HEK293 (cell line): ENCODE measurements at regions not wholly inside any gene's neighbourhood (a gene's known extent, or its start where the extent isn't known, plus 50 kb on each side); places are given as distances from the start of the nearest gene placed in this dataset.

ENCODE experiments used
- CTCF ChIA-PET: fragments of 350-600 bp; formaldehyde crosslinking; extraction: SDS; loops from one replicate; lab custom pipeline; 2021; ENCODE audit warnings: antibody characterized with exemption; lab: Yijun Ruan, JAX
- POLR2A ChIA-PET: fragments of 300-600 bp; formaldehyde crosslinking; extraction: SDS; loops from one replicate; lab custom pipeline; 2020; ENCODE audit warnings: antibody characterized with exemption, inconsistent platforms; lab: Yijun Ruan, JAX
- H3K27ac ChIP-seq: fragments of 200-500 bp; sonication (Bioruptor generic); 2 replicates; pipeline ENCODE4 v1.5.1; 2014; ENCODE audit warnings: low read depth, low read length, control low read depth, inconsistent platforms; ENCODE audit errors: extremely low read depth
- H3K36me3 ChIP-seq, 2 experiments: fragments of 200-500 bp in 1 of 2; sonication (Bioruptor generic) in 1 of 2; 1 replicate in 1 of 2; 2 replicates in 1 of 2; pipeline ENCODE4 v1.5.1; 2014 to 2017; ENCODE audit warnings: inconsistent platforms in 2 of 2, low read length in 2 of 2; ENCODE audit not compliant: control insufficient read depth in 2 of 2, insufficient read depth in 1 of 2
- H3K4me1 ChIP-seq: fragments of 200-500 bp; sonication (Bioruptor generic); 2 replicates; pipeline ENCODE4 v1.5.1; 2014; ENCODE audit warnings: mild to moderate bottlenecking, low read length, inconsistent platforms; ENCODE audit not compliant: control insufficient read depth, insufficient read depth
- H3K4me3 ChIP-seq: 2 replicates; pipeline ENCODE4 v1.5.1; 2011; ENCODE audit warnings: low read depth, mild to moderate bottlenecking, control low read depth, low read length, moderate library complexity
- H3K9me3 ChIP-seq: fragments of 200-500 bp; sonication (Bioruptor generic); 2 replicates; pipeline ENCODE4 v1.5.1; 2014; ENCODE audit warnings: low read depth, low read length, inconsistent platforms; ENCODE audit not compliant: control insufficient read depth, insufficient read depth
- EGR2 ChIP-seq: fragments of 450-650 bp; formaldehyde crosslinking; IDR thresholded peaks from 2 replicates; pipeline ENCODE4 v1.5.1; 2016; ENCODE audit warnings: low read depth, missing biosample characterization, missing genetic modification characterization
- GLI2 ChIP-seq: fragments of 450-650 bp; formaldehyde crosslinking; IDR thresholded peaks from 2 replicates; pipeline ENCODE4; 2017; ENCODE audit warnings: missing biosample characterization, missing genetic modification characterization, low read depth, borderline replicate concordance
- SCRT1 ChIP-seq: fragments of 450-650 bp; formaldehyde crosslinking; IDR thresholded peaks from 2 replicates; pipeline ENCODE4 v1.5.1; 2016; ENCODE audit warnings: missing biosample characterization, missing genetic modification characterization, borderline replicate concordance
- SP2 ChIP-seq: fragments of 450-650 bp; formaldehyde crosslinking; IDR thresholded peaks from 2 replicates; pipeline ENCODE4 v1.5.1; 2016; ENCODE audit warnings: missing biosample characterization, missing genetic modification characterization
- WT1 ChIP-seq: fragments of 450-650 bp; formaldehyde crosslinking; IDR thresholded peaks from 2 replicates; pipeline ENCODE4 v1.5.1; 2016; ENCODE audit warnings: missing biosample characterization, missing genetic modification characterization
- YY1 ChIP-seq: fragments of 450-650 bp; formaldehyde crosslinking; IDR thresholded peaks from 2 replicates; pipeline ENCODE4 v1.5.1; 2018; ENCODE audit warnings: missing biosample characterization, missing genetic modification characterization
- ZBTB20 ChIP-seq: fragments of 450-650 bp; formaldehyde crosslinking; IDR thresholded peaks from 2 replicates; pipeline ENCODE4 v1.5.1; 2016; ENCODE audit warnings: missing biosample characterization, missing genetic modification characterization
- ZBTB8A ChIP-seq: fragments of 450-650 bp; formaldehyde crosslinking; IDR thresholded peaks from 2 replicates; pipeline ENCODE4 v1.5.1; 2016; ENCODE audit warnings: missing biosample characterization, missing genetic modification characterization
- ZNF112 ChIP-seq: fragments of 450-650 bp; formaldehyde crosslinking; IDR thresholded peaks from 2 replicates; pipeline ENCODE4 v1.5.0; 2017; ENCODE audit warnings: missing biosample characterization, missing genetic modification characterization
- ZNF155 ChIP-seq: fragments of 450-650 bp; formaldehyde crosslinking; IDR thresholded peaks from 2 replicates; pipeline ENCODE4 v1.5.1; 2016; ENCODE audit warnings: missing biosample characterization, missing genetic modification characterization
- ZNF223 ChIP-seq: fragments of 450-650 bp; formaldehyde crosslinking; IDR thresholded peaks from 2 replicates; pipeline ENCODE4 v1.5.1; 2016; ENCODE audit warnings: missing biosample characterization, missing genetic modification characterization
- ZNF274 ChIP-seq, 2 experiments: fragments of 200-500 bp in 1 of 2; fragments of 450-650 bp in 1 of 2; sonication (Bioruptor generic) in 1 of 2; formaldehyde crosslinking in 1 of 2; IDR thresholded peaks; 2 replicates each; pipeline versions ENCODE4 v1.5.1 to v1.6.1; 2014 to 2016; ENCODE audit warnings: borderline replicate concordance in 1 of 2, inconsistent platforms in 1 of 2, low read length in 1 of 2, missing biosample characterization in 1 of 2, missing genetic modification characterization in 1 of 2
- ZNF423 ChIP-seq: fragments of 450-650 bp; formaldehyde crosslinking; IDR thresholded peaks from 2 replicates; pipeline ENCODE4 v1.5.1; 2016; ENCODE audit warnings: missing biosample characterization, missing genetic modification characterization
- ZNF433 ChIP-seq: fragments of 450-650 bp; formaldehyde crosslinking; IDR thresholded peaks from 2 replicates; pipeline ENCODE4 v1.5.1; 2016; ENCODE audit warnings: missing biosample characterization, missing genetic modification characterization, low read depth
- ZNF544 ChIP-seq: fragments of 450-650 bp; formaldehyde crosslinking; IDR thresholded peaks from 2 replicates; pipeline ENCODE4 v1.5.0; 2017; ENCODE audit warnings: missing biosample characterization, missing genetic modification characterization
- ZNF555 ChIP-seq: fragments of 450-650 bp; formaldehyde crosslinking; conservative IDR thresholded peaks from 2 replicates; pipeline ENCODE4 v1.5.1; 2017; ENCODE audit warnings: missing biosample characterization, mild to moderate bottlenecking, missing genetic modification characterization, inconsistent platforms
- ZNF558 ChIP-seq: fragments of 450-650 bp; formaldehyde crosslinking; IDR thresholded peaks from 2 replicates; pipeline ENCODE4 v1.5.1; 2016; ENCODE audit warnings: missing biosample characterization, missing genetic modification characterization
- ZNF585B ChIP-seq: fragments of 450-650 bp; formaldehyde crosslinking; IDR thresholded peaks from 2 replicates; pipeline ENCODE4 v1.5.1; 2016; ENCODE audit warnings: missing biosample characterization, missing genetic modification characterization
- ZNF776 ChIP-seq: fragments of 450-650 bp; formaldehyde crosslinking; IDR thresholded peaks from 2 replicates; pipeline ENCODE4 v1.5.0; 2017; ENCODE audit warnings: missing biosample characterization, missing genetic modification characterization, borderline replicate concordance
- ZXDB ChIP-seq: fragments of 450-650 bp; formaldehyde crosslinking; IDR thresholded peaks from 2 replicates; pipeline ENCODE4 v1.5.1; 2016; ENCODE audit warnings: missing biosample characterization, missing genetic modification characterization
- TF ChIP-seq, protein P1 (sequence below): fragments of 450-650 bp; formaldehyde crosslinking; IDR thresholded peaks from 2 replicates; pipeline ENCODE4 v1.5.1; 2016; ENCODE audit warnings: missing biosample characterization, missing genetic modification characterization
- TF ChIP-seq, protein P2 (sequence below): fragments of 450-650 bp; formaldehyde crosslinking; IDR thresholded peaks from 2 replicates; pipeline ENCODE4 v1.5.1; 2017; ENCODE audit warnings: missing biosample characterization, missing genetic modification characterization
- TF ChIP-seq, protein P3 (sequence below): fragments of 450-650 bp; formaldehyde crosslinking; IDR thresholded peaks from 2 replicates; pipeline ENCODE4 v1.5.1; 2016; ENCODE audit warnings: missing biosample characterization, missing genetic modification characterization
- TF ChIP-seq, protein P4 (sequence below): fragments of 450-650 bp; formaldehyde crosslinking; IDR thresholded peaks from 2 replicates; pipeline ENCODE4 v1.5.1; 2016; ENCODE audit warnings: missing biosample characterization, missing genetic modification characterization, borderline replicate concordance
- TF ChIP-seq, protein P5 (sequence below): fragments of 450-650 bp; formaldehyde crosslinking; IDR thresholded peaks from 2 replicates; pipeline ENCODE4 v1.5.1; 2017; ENCODE audit warnings: missing biosample characterization, mild to moderate bottlenecking, missing genetic modification characterization, moderate library complexity

DNA sequence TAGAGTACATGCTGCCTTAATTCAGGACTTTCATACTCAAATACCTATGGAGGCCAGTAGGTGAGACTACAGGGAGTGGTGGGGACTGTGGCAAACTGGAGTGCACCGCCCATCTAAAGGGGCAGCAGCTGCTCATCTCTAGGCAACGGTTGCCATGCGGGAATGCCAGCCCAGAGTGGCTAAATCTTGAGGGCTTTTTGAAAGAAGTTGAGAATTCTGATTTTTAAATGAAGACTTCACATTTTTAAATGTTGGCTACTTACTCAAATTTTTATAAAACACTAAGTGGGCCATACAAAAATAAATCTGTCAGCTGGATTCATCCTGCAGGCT, 90.8 kb upstream of the PRR23E start:
- Histone ChIP-seq H3K9me3 (no peaks in the 10 kb centered on the region), H3K4me3 (no peak overlapping the region), H3K4me1 (no peaks in the 10 kb centered on the region), H3K27ac (no peak overlapping the region), H3K36me3 (no peaks in the 10 kb centered on the region)
- POLR2A ChIA-PET, result no interaction called here
- no peak for TF ChIP-seq ZNF776 (tag by site-specific recombination)
- no peak for TF ChIP-seq ZNF223
- no peak for TF ChIP-seq ZBTB20 (tag by site-specific recombination)
- no peak for TF ChIP-seq ZNF558 (tag by site-specific recombination)
- no peak for TF ChIP-seq SP2 (tag by site-specific recombination)
- CTCF ChIA-PET, result no interaction called here

DNA sequence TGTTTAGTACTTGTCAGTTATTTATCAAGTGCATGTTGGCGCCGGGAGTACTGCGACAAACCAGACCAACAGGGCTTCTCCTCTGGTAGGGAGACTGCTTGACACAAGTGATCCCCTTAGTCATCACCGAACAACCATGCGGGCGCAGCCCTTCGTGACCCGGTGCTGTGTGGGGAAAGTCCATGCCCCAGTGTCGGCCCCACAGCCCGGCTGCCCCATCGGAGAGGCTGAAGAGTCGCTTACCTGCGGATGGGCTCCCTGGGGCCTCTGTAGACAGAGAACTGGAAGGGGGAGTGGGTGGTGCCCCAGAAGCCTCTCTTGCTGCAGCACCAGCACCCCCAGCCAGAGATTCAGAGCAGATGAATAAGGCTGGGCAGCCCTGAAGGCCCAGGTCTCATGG, 90.3 kb upstream of the PRR23E start:
- ChIA-PET CTCF (no interaction called here), POLR2A (no interaction called here)
- Histone ChIP-seq H3K27ac (no peak overlapping the region), H3K9me3 (no peaks in the 10 kb centered on the region), H3K36me3 (no peaks in the 10 kb centered on the region), H3K4me3 (no peak overlapping the region), H3K4me1 (no peaks in the 10 kb centered on the region)
- TF ChIP-seq ZXDB (tag by site-specific recombination), result no peak
- TF ChIP-seq, protein P1, sequence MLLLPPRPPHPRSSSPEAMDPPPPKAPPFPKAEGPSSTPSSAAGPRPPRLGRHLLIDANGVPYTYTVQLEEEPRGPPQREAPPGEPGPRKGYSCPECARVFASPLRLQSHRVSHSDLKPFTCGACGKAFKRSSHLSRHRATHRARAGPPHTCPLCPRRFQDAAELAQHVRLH, result no peak
- no peak for TF ChIP-seq ZNF155 (tag by site-specific recombination)
- TF ChIP-seq, all 188 proteins: peak for 0

DNA sequence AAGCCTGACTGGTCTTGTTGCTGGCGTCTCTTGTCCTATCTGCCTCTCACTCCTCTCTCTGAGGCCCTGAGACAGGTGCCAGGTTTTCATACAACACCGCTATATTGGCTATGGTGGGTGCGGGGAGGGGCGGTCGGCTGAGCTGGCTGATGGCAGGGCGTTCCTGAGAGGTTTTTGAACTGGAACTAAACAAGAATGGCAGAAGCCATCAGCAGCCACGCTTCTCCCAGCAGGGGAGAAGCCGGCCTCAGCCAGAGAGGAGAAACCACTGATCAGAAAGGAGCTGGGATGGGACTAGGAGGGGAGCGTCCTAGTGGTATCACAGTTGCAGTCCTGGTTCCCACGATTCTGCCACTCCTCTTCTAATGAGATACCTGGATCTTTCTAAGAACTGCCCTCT, 89.9 kb upstream of the PRR23E start:
- H3K9me3 ChIP-seq, result no peaks in the 10 kb centered on the region
- TF ChIP-seq YY1 (tag by site-specific recombination) (no peak), GLI2 (tag by site-specific recombination) (no peak), ZNF274 (IDR thresholded peaks at IDR 0.05; ENCODE audit: low read length) (no peak), ZNF274 (tag by site-specific recombination; IDR thresholded peaks at IDR 0.05; ENCODE audit: borderline replicate concordance) (no peak), ZNF423 (tag by site-specific recombination) (no peak), WT1 (tag by site-specific recombination) (no peak), ZNF544 (tag by site-specific recombination) (no peak), ZNF433 (tag by site-specific recombination) (no peak), SCRT1 (tag by site-specific recombination) (no peak), ZBTB8A (no peak), ZNF112 (no peak), ZNF585B (no peak), ZNF555 (tag by site-specific recombination) (no peak), EGR2 (tag by site-specific recombination) (no peak)
- TF ChIP-seq, protein P2, sequence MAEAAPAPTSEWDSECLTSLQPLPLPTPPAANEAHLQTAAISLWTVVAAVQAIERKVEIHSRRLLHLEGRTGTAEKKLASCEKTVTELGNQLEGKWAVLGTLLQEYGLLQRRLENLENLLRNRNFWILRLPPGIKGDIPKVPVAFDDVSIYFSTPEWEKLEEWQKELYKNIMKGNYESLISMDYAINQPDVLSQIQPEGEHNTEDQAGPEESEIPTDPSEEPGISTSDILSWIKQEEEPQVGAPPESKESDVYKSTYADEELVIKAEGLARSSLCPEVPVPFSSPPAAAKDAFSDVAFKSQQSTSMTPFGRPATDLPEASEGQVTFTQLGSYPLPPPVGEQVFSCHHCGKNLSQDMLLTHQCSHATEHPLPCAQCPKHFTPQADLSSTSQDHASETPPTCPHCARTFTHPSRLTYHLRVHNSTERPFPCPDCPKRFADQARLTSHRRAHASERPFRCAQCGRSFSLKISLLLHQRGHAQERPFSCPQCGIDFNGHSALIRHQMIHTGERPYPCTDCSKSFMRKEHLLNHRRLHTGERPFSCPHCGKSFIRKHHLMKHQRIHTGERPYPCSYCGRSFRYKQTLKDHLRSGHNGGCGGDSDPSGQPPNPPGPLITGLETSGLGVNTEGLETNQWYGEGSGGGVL, result no peak
- TF ChIP-seq, protein P3, sequence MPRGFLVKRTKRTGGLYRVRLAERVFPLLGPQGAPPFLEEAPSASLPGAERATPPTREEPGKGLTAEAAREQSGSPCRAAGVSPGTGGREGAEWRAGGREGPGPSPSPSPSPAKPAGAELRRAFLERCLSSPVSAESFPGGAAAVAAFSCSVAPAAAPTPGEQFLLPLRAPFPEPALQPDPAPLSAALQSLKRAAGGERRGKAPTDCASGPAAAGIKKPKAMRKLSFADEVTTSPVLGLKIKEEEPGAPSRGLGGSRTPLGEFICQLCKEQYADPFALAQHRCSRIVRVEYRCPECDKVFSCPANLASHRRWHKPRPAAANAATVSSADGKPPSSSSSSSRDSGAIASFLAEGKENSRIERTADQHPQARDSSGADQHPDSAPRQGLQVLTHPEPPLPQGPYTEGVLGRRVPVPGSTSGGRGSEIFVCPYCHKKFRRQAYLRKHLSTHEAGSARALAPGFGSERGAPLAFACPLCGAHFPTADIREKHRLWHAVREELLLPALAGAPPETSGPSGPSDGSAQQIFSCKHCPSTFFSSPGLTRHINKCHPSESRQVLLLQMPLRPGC (tag by site-specific recombination), result no peak
- TF ChIP-seq, protein P4, sequence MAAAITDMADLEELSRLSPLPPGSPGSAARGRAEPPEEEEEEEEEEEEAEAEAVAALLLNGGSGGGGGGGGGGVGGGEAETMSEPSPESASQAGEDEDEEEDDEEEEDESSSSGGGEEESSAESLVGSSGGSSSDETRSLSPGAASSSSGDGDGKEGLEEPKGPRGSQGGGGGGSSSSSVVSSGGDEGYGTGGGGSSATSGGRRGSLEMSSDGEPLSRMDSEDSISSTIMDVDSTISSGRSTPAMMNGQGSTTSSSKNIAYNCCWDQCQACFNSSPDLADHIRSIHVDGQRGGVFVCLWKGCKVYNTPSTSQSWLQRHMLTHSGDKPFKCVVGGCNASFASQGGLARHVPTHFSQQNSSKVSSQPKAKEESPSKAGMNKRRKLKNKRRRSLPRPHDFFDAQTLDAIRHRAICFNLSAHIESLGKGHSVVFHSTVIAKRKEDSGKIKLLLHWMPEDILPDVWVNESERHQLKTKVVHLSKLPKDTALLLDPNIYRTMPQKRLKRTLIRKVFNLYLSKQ, result no peak
- TF ChIP-seq, protein P5, sequence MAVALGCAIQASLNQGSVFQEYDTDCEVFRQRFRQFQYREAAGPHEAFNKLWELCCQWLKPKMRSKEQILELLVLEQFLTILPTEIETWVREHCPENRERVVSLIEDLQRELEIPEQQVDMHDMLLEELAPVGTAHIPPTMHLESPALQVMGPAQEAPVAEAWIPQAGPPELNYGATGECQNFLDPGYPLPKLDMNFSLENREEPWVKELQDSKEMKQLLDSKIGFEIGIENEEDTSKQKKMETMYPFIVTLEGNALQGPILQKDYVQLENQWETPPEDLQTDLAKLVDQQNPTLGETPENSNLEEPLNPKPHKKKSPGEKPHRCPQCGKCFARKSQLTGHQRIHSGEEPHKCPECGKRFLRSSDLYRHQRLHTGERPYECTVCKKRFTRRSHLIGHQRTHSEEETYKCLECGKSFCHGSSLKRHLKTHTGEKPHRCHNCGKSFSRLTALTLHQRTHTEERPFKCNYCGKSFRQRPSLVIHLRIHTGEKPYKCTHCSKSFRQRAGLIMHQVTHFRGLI, result no peak
- TF ChIP-seq, all 188 proteins: peak for 0
- CTCF ChIA-PET, result no interaction called here
- Histone ChIP-seq H3K4me3 (no peak overlapping the region), H3K36me3 (no peaks in the 10 kb centered on the region), H3K4me1 (no peaks in the 10 kb centered on the region), H3K27ac (no peak overlapping the region)
- POLR2A ChIA-PET, result no interaction called here
